H1 (cell line): ENCODE measurements at regions not wholly inside any gene's neighbourhood (a gene's known extent, or its start where the extent isn't known, plus 50 kb on each side); places are given as distances from the start of the nearest gene placed in this dataset.

Source experiments
- CTCF ChIA-PET: fragments of 300-600 bp; sonication (Branson Sonifier 250); formaldehyde crosslinking; loops from one replicate; lab custom pipeline; 2021; ENCODE audit not compliant: partially characterized antibody; lab: Charles Lee
- POLR2A ChIA-PET: fragments of 300-600 bp; sonication (Branson Sonifier 250); formaldehyde crosslinking; loops from one replicate; lab custom pipeline; 2021; ENCODE audit warnings: inconsistent platforms; ENCODE audit not compliant: partially characterized antibody; lab: Charles Lee
- DNase-seq, 2 experiments: peaks; one replicate each; pipeline versions ENCODE4 v3.0.0 to v3.0.0-alpha.2; 2010 to 2022; ENCODE audit warnings: low spot score in 2 of 2, low read depth in 1 of 2, mixed read lengths in 1 of 2
- FAIRE-seq: peaks from 2 replicates; lab custom pipeline; 2011; peaks lifted over from hg19 to GRCh38; lab: Jason Lieb, UNC
- H2AFZ ChIP-seq: 2 replicates; pipeline ENCODE4 v1.8.1; 2012; ENCODE audit warnings: low read length, inconsistent platforms
- H2AK5ac ChIP-seq: 2 replicates; pipeline ENCODE4 v1.6.1; 2013; ENCODE audit warnings: low read depth, low read length
- H2BK120ac ChIP-seq: replicated peaks from 2 replicates; pipeline ENCODE3; 2013; ENCODE audit warnings: low read depth, low read length, inconsistent platforms
- H2BK12ac ChIP-seq: 2 replicates; pipeline ENCODE4 v1.6.1; 2013; ENCODE audit warnings: low read depth, low read length
- H2BK15ac ChIP-seq: 2 replicates; pipeline ENCODE4 v1.6.1; 2013; ENCODE audit warnings: low read length
- H2BK20ac ChIP-seq: 2 replicates; pipeline ENCODE4 v1.6.1; 2013; ENCODE audit warnings: low read length
- H2BK5ac ChIP-seq: 2 replicates; pipeline ENCODE4 v1.6.1; 2013; ENCODE audit warnings: low read depth, low read length
- H3K14ac ChIP-seq: 2 replicates; pipeline ENCODE4 v1.6.1; 2013; ENCODE audit warnings: inconsistent platforms; ENCODE audit not compliant: insufficient read length
- H3K18ac ChIP-seq: 2 replicates; pipeline ENCODE4 v1.6.1; 2013; ENCODE audit warnings: low read length; ENCODE audit errors: extremely low read depth
- H3K23ac ChIP-seq: 2 replicates; pipeline ENCODE4 v1.6.1; 2013; ENCODE audit warnings: inconsistent platforms; ENCODE audit not compliant: insufficient read length
- H3K23me2 ChIP-seq: 2 replicates; pipeline ENCODE4 v1.6.1; 2013; ENCODE audit warnings: low read depth, low read length
- H3K27ac ChIP-seq: 2 replicates; pipeline ENCODE4 v1.6.1; 2011; ENCODE audit warnings: low read depth, low read length, inconsistent platforms
- H3K27me3 ChIP-seq, 4 experiments: replicated peaks in 1 of 4; 1 replicate in 1 of 4; 2 replicates in 3 of 4; pipeline versions ENCODE4 v1.6.1 to v1.8.1; 2011 to 2013; ENCODE audit warnings: low read length in 3 of 4, mild to moderate bottlenecking in 3 of 4, inconsistent platforms in 2 of 4, mixed read lengths in 2 of 4, moderate library complexity in 1 of 4; ENCODE audit not compliant: control insufficient read depth in 3 of 4, insufficient read depth in 3 of 4; ENCODE audit errors: extremely low read depth in 1 of 4
- H3K36me3 ChIP-seq, 4 experiments: 2 replicates each; pipeline versions ENCODE4 v1.6.1 to v1.8.1; 2011 to 2013; ENCODE audit warnings: mild to moderate bottlenecking in 4 of 4, low read length in 3 of 4, moderate library complexity in 2 of 4, control low read depth in 1 of 4, inconsistent platforms in 1 of 4; ENCODE audit not compliant: insufficient read depth in 4 of 4, control insufficient read depth in 2 of 4
- H3K4ac ChIP-seq: replicated peaks from 2 replicates; pipeline ENCODE3; 2013; ENCODE audit warnings: low read length, low read depth, mixed read lengths, inconsistent platforms; ENCODE audit not compliant: insufficient read length
- H3K4me1 ChIP-seq, 4 experiments: replicated peaks in 1 of 4; 1 replicate in 1 of 4; 2 replicates in 3 of 4; pipeline versions ENCODE4 v1.6.1 to v1.8.1; 2011 to 2013; ENCODE audit warnings: low read length in 3 of 4, inconsistent platforms in 2 of 4, mixed read lengths in 1 of 4; ENCODE audit not compliant: insufficient read depth in 4 of 4, control insufficient read depth in 3 of 4
- H3K4me2 ChIP-seq, 2 experiments: 2 replicates each; pipeline versions ENCODE4 v1.6.1 to v1.8.1; 2011 to 2013; ENCODE audit warnings: low read depth in 2 of 2, low read length in 2 of 2, control low read depth in 1 of 2, inconsistent platforms in 1 of 2, mild to moderate bottlenecking in 1 of 2; ENCODE audit not compliant: insufficient read depth in 1 of 2
- H3K4me3 ChIP-seq, 4 experiments: fragments of 200-600, 300-600 bp in 1 of 4; sonication (generic), shearing (Covaris generic), sonication (Bioruptor Twin) in 1 of 4; 2 replicates each; pipeline versions ENCODE4 v1.5.1 to v1.8.1; 2011 to 2016; ENCODE audit warnings: low read length in 4 of 4, low read depth in 3 of 4, control low read depth in 2 of 4, inconsistent platforms in 2 of 4, mild to moderate bottlenecking in 2 of 4, mixed read lengths in 1 of 4, moderate library complexity in 1 of 4; ENCODE audit not compliant: insufficient read depth in 2 of 4; ENCODE audit errors: extremely low read depth in 1 of 4
- H3K56ac ChIP-seq: replicated peaks from 2 replicates; pipeline ENCODE3; 2013; ENCODE audit warnings: low read depth, mild to moderate bottlenecking, mixed read lengths, low read length, inconsistent platforms; ENCODE audit not compliant: insufficient read length
- H3K79me1 ChIP-seq: 2 replicates; pipeline ENCODE4 v1.6.1; 2013; ENCODE audit warnings: low read depth, low read length, control low read depth
- H3K79me2 ChIP-seq, 2 experiments: 2 replicates each; pipeline versions ENCODE4 v1.6.1 to v1.8.1; 2012 to 2013; ENCODE audit warnings: low read length in 2 of 2, mild to moderate bottlenecking in 2 of 2, inconsistent platforms in 1 of 2; ENCODE audit not compliant: insufficient read depth in 2 of 2, control insufficient read depth in 1 of 2
- H3K9ac ChIP-seq, 4 experiments: replicated peaks in 1 of 4; 1 replicate in 1 of 4; 2 replicates in 3 of 4; pipeline versions ENCODE4 v1.6.1 to v1.8.1; 2011 to 2013; ENCODE audit warnings: low read depth in 3 of 4, low read length in 3 of 4, control low read depth in 2 of 4, mild to moderate bottlenecking in 2 of 4, moderate library complexity in 2 of 4, inconsistent platforms in 1 of 4; ENCODE audit errors: extremely low read depth in 1 of 4
- H3K9me3 ChIP-seq, 2 experiments: 2 replicates each; pipeline versions ENCODE4 v1.6.1 to v1.8.1; 2012 to 2013; ENCODE audit warnings: mild to moderate bottlenecking in 2 of 2, moderate library complexity in 2 of 2, control low read depth in 1 of 2, inconsistent platforms in 1 of 2, low read depth in 1 of 2, low read length in 1 of 2, mixed read lengths in 1 of 2; ENCODE audit not compliant: insufficient read depth in 2 of 2
- H4K20me1 ChIP-seq, 2 experiments: replicated peaks in 1 of 2; 2 replicates each; pipeline versions ENCODE3 to v1.8.1; 2011 to 2013; ENCODE audit warnings: inconsistent platforms in 2 of 2, low read length in 2 of 2, mild to moderate bottlenecking in 1 of 2; ENCODE audit not compliant: insufficient read depth in 2 of 2, control insufficient read depth in 1 of 2
- H4K5ac ChIP-seq: 2 replicates; pipeline ENCODE4 v1.6.1; 2013; ENCODE audit warnings: low read length, low read depth, mixed read lengths, inconsistent platforms; ENCODE audit not compliant: insufficient read length
- H4K8ac ChIP-seq: 2 replicates; pipeline ENCODE4 v1.8.0; 2013; ENCODE audit warnings: mild to moderate bottlenecking, moderate library complexity, low read length, inconsistent platforms; ENCODE audit not compliant: insufficient read depth; ENCODE audit errors: extremely low read depth
- H4K91ac ChIP-seq: replicated peaks from 2 replicates; pipeline ENCODE3; 2013; ENCODE audit warnings: low read length, mixed read lengths, inconsistent platforms; ENCODE audit not compliant: insufficient read length
- BRCA1 ChIP-seq: IDR thresholded peaks from 2 replicates; pipeline ENCODE4 v1.6.1; 2012; ENCODE audit warnings: low read depth, low read length, improper control_type of control experiment
- CBX8 ChIP-seq: fragments of 300-800, 300-1000 bp; sonication (generic); IDR thresholded peaks from 2 replicates; pipeline ENCODE4 v1.7.1; 2016; ENCODE audit warnings: low read depth, low read length, borderline replicate concordance
- EP300 ChIP-seq, 2 experiments: IDR thresholded peaks; 1 replicate in 1 of 2; 2 replicates in 1 of 2; pipeline ENCODE4 v1.6.1; 2011 to 2012; ENCODE audit warnings: low read depth in 2 of 2, low read length in 2 of 2, mild to moderate bottlenecking in 2 of 2, borderline replicate concordance in 1 of 2, inconsistent platforms in 1 of 2, moderate library complexity in 1 of 2
- GABPA ChIP-seq: IDR thresholded peaks from 2 replicates; pipeline ENCODE4 v1.6.1; 2011; ENCODE audit warnings: mild to moderate bottlenecking, low read length, moderate library complexity, borderline replicate concordance; ENCODE audit not compliant: insufficient read depth
- KDM5A ChIP-seq: fragments of 200-600 bp; IDR thresholded peaks from 2 replicates; pipeline ENCODE4 v1.7.1; 2012; ENCODE audit warnings: mild to moderate bottlenecking, low read length, inconsistent platforms, mixed read lengths
- MAFK ChIP-seq: IDR thresholded peaks from 2 replicates; pipeline ENCODE4 v1.6.1; 2012; ENCODE audit warnings: low read depth, mild to moderate bottlenecking, improper control_type of control experiment, low read length
- PHF8 ChIP-seq: fragments of 200-600 bp; sonication (generic); conservative IDR thresholded peaks from 2 replicates; pipeline ENCODE4 v1.7.1; 2012; ENCODE audit warnings: low read depth, mild to moderate bottlenecking, inconsistent platforms, low read length, moderate library complexity
- RBBP5 ChIP-seq: IDR thresholded peaks from 2 replicates; pipeline ENCODE4 v1.7.1; 2012; ENCODE audit warnings: low read depth, mild to moderate bottlenecking, inconsistent platforms, low read length, moderate library complexity, borderline replicate concordance
- RFX5 ChIP-seq: IDR thresholded peaks from 2 replicates; pipeline ENCODE4 v1.6.1; 2011; ENCODE audit warnings: low read depth, low read length, improper control_type of control experiment, borderline replicate concordance
- RXRA ChIP-seq: IDR thresholded peaks from 2 replicates; pipeline ENCODE4 v1.6.1; 2011; ENCODE audit warnings: low read depth, mild to moderate bottlenecking, low read length, moderate library complexity; ENCODE audit not compliant: insufficient read depth
- SIN3A ChIP-seq, 2 experiments: IDR thresholded peaks in 1 of 2; conservative IDR thresholded peaks in 1 of 2; 2 replicates each; pipeline ENCODE4 v1.6.1; 2011 to 2012; ENCODE audit warnings: low read length in 2 of 2, improper control_type of control experiment in 1 of 2, low read depth in 1 of 2, mild to moderate bottlenecking in 1 of 2
- SP1 ChIP-seq: IDR thresholded peaks from 2 replicates; pipeline ENCODE4 v1.6.1; 2011; ENCODE audit warnings: low read depth, low read length
- TAF7 ChIP-seq: optimal IDR thresholded peaks from 2 replicates; pipeline ENCODE3; 2011; ENCODE audit warnings: low read depth, mild to moderate bottlenecking, inconsistent platforms, low read length, moderate library complexity, borderline replicate concordance
- WGBS, 2 experiments: shearing (Covaris generic) in 1 of 2; methylation state at CpG; one replicate each; pipeline versions ENCODE4 v1.1.6 to v1.1.7; 2013 to 2015; ENCODE audit warnings: low lambda C conversion rate in 2 of 2, mixed read lengths in 2 of 2, inconsistent platforms in 1 of 2, low coverage in 1 of 2, missing lambda C conversion rate in 1 of 2; ENCODE audit not compliant: insufficient replicate concordance in 2 of 2, insufficient coverage in 1 of 2, insufficient read length in 1 of 2; ENCODE audit errors: extremely low coverage in 1 of 2, missing lambda C conversion rate in 1 of 2; 5-methylcytosine and 5-hydroxymethylcytosine counted together

GRCh38 chr7:10557375-10557774 is 416.3 kb upstream of the PHF14 start:
- Histone ChIP-seq H3K36me3 (no peaks in the 10 kb centered on the region), H4K8ac (no peak overlapping the region; the same call in 1 of the 2 replicates), H3K79me1 (no peaks in the 10 kb centered on the region), H3K23me2 (no peaks in the 10 kb centered on the region), H3K56ac (no peak overlapping the region), H2BK12ac (no peak overlapping the region), H4K20me1 (no peaks in the 10 kb centered on the region), H2AFZ (no peak overlapping the region), H4K91ac (no peak overlapping the region), H2BK15ac (no peak overlapping the region), H3K27ac (no peak overlapping the region), H2AK5ac (no peak overlapping the region), H3K9ac (no peak overlapping the region), H3K4ac (no peak overlapping the region), H3K14ac (no peak overlapping the region), H4K5ac (no peak overlapping the region), H3K4me3 (no peak overlapping the region), H3K4me1 (no peaks in the 10 kb centered on the region), H3K9me3 (no peaks in the 10 kb centered on the region), H3K79me2 (no peaks in the 10 kb centered on the region), H3K27me3 (no peaks in the 10 kb centered on the region), H3K23ac (no peak overlapping the region), H2BK5ac (no peak overlapping the region), H3K18ac (no peak overlapping the region), H3K4me2 (no peak overlapping the region), H2BK120ac (no peak overlapping the region), H2BK20ac (no peak overlapping the region)
- ChIA-PET CTCF (interaction anchor here (0.5 to 0.6 kb wide), 2 partner anchors 332 to 333 kb away, joined by 3 to 4 read pairs; no protein-coding TSS in a partner anchor), POLR2A (no interaction called here)
- DNase-seq: no peak
- WGBS, 2 experiments: 93% methylated on average over 5 of the region's 5 CpGs; no CpG with 5 or more reads in 1 of the 2 experiments
- FAIRE-seq: no peak
- TF ChIP-seq KDM5A (no peak), PHF8 (no peak), BRCA1 (no peak), GABPA (no peak), EP300 (IDR thresholded peaks at IDR 0.05; ENCODE audit: borderline replicate concordance in 1 of 2, low read depth in 2 of 2, low read length in 2 of 2) (no peak), TAF7 (no peak), MAFK (no peak), CBX8 (no peak), SP1 (no peak), SIN3A (conservative IDR thresholded peaks at IDR 0.05 in 1 of 2, IDR thresholded peaks at IDR 0.05 in 1 of 2; ENCODE audit: low read depth in 1 of 2, low read length in 2 of 2) (no peak), RBBP5 (no peak), RFX5 (no peak), RXRA (no peak)
